HEK293 (cell line): ENCODE measurements at regions not wholly inside any gene's neighbourhood (a gene's known extent, or its start where the extent isn't known, plus 50 kb on each side); places are given as distances from the start of the nearest gene placed in this dataset.

Source experiments
- CTCF ChIP-seq: fragments of 450-650 bp; formaldehyde crosslinking; IDR thresholded peaks from 2 replicates; pipeline ENCODE4 v1.5.1; 2016; ENCODE audit warnings: missing biosample characterization, missing genetic modification characterization
- HOXA7 ChIP-seq: sonication (generic); formaldehyde crosslinking; IDR thresholded peaks from 2 replicates; pipeline ENCODE4 v1.8.1; 2022; ENCODE audit warnings: missing genetic modification reagents, borderline replicate concordance
- YY1 ChIP-seq: fragments of 450-650 bp; formaldehyde crosslinking; IDR thresholded peaks from 2 replicates; pipeline ENCODE4 v1.5.1; 2018; ENCODE audit warnings: missing biosample characterization, missing genetic modification characterization
- ZBTB6 ChIP-seq: fragments of 450-650 bp; formaldehyde crosslinking; IDR thresholded peaks from 2 replicates; pipeline ENCODE4 v1.5.1; 2017; ENCODE audit warnings: missing biosample characterization, missing genetic modification characterization
- ZFP41 ChIP-seq: fragments of 450-650 bp; formaldehyde crosslinking; IDR thresholded peaks from 2 replicates; pipeline ENCODE4 v1.5.1; 2016; ENCODE audit warnings: missing biosample characterization, missing genetic modification characterization, borderline replicate concordance
- ZNF133 ChIP-seq: fragments of 450-650 bp; formaldehyde crosslinking; IDR thresholded peaks from 2 replicates; pipeline ENCODE4 v1.5.1; 2016; ENCODE audit warnings: missing biosample characterization, missing genetic modification characterization
- ZNF169 ChIP-seq: fragments of 450-650 bp; formaldehyde crosslinking; IDR thresholded peaks from 2 replicates; pipeline ENCODE4 v1.5.1; 2016; ENCODE audit warnings: missing biosample characterization, missing genetic modification characterization
- ZNF274 ChIP-seq, 2 experiments: fragments of 200-500 bp in 1 of 2; fragments of 450-650 bp in 1 of 2; sonication (Bioruptor generic) in 1 of 2; formaldehyde crosslinking in 1 of 2; IDR thresholded peaks; 2 replicates each; pipeline versions ENCODE4 v1.5.1 to v1.6.1; 2014 to 2016; ENCODE audit warnings: borderline replicate concordance in 1 of 2, inconsistent platforms in 1 of 2, low read length in 1 of 2, missing biosample characterization in 1 of 2, missing genetic modification characterization in 1 of 2
- ZNF600 ChIP-seq: fragments of 450-650 bp; formaldehyde crosslinking; IDR thresholded peaks from 2 replicates; pipeline ENCODE4 v1.5.1; 2016; ENCODE audit warnings: missing biosample characterization, missing genetic modification characterization
- ZNF777 ChIP-seq: fragments of 450-650 bp; formaldehyde crosslinking; IDR thresholded peaks from 2 replicates; pipeline ENCODE4 v1.5.1; 2017; ENCODE audit warnings: missing biosample characterization, missing genetic modification characterization, borderline replicate concordance
- TF ChIP-seq, protein P1 (sequence below): fragments of 450-650 bp; formaldehyde crosslinking; IDR thresholded peaks from 2 replicates; pipeline ENCODE4 v1.5.1; 2016; ENCODE audit warnings: missing biosample characterization, missing genetic modification characterization, low read depth
- TF ChIP-seq, protein P2 (sequence below): fragments of 450-650 bp; IDR thresholded peaks from 2 replicates; pipeline ENCODE4 v1.5.1; 2018; ENCODE audit warnings: missing biosample characterization, missing genetic modification characterization

- TF ChIP-seq ZFP41 (tag by site-specific recombination) (no peak), CTCF (no peak), ZNF169 (tag by site-specific recombination) (no peak), ZBTB6 (no peak), HOXA7 (CRISPR knock-in tag) (no peak), YY1 (no peak), ZNF777 (tag by site-specific recombination) (no peak), ZNF274 (IDR thresholded peaks at IDR 0.05; ENCODE audit: low read length) (no peak), ZNF274 (tag by site-specific recombination; IDR thresholded peaks at IDR 0.05; ENCODE audit: borderline replicate concordance) (no peak), ZNF600 (tag by site-specific recombination) (no peak), ZNF133 (tag by site-specific recombination) (no peak)
- TF ChIP-seq, protein P1, sequence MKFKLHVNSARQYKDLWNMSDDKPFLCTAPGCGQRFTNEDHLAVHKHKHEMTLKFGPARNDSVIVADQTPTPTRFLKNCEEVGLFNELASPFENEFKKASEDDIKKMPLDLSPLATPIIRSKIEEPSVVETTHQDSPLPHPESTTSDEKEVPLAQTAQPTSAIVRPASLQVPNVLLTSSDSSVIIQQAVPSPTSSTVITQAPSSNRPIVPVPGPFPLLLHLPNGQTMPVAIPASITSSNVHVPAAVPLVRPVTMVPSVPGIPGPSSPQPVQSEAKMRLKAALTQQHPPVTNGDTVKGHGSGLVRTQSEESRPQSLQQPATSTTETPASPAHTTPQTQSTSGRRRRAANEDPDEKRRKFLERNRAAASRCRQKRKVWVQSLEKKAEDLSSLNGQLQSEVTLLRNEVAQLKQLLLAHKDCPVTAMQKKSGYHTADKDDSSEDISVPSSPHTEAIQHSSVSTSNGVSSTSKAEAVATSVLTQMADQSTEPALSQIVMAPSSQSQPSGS (tag by site-specific recombination) = no peak
- TF ChIP-seq, protein P2, sequence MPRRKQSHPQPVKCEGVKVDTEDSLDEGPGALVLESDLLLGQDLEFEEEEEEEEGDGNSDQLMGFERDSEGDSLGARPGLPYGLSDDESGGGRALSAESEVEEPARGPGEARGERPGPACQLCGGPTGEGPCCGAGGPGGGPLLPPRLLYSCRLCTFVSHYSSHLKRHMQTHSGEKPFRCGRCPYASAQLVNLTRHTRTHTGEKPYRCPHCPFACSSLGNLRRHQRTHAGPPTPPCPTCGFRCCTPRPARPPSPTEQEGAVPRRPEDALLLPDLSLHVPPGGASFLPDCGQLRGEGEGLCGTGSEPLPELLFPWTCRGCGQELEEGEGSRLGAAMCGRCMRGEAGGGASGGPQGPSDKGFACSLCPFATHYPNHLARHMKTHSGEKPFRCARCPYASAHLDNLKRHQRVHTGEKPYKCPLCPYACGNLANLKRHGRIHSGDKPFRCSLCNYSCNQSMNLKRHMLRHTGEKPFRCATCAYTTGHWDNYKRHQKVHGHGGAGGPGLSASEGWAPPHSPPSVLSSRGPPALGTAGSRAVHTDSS (tag by site-specific recombination) = no peak
Measured at GRCh38 chr2:46827274-46828134, 88.1 kb downstream of the MCFD2 start.
